K562 (cell line): ENCODE measurements at regions not wholly inside any gene's neighbourhood (a gene's known extent, or its start where the extent isn't known, plus 50 kb on each side); places are given as distances from the start of the nearest gene placed in this dataset.

Source experiments
- ATAC-seq: fragments of 200-7000 bp; cut with Tn5 transposase; 3 replicates; pipeline ENCODE4 v1.9.1; 2020; ENCODE audit warnings: moderate library complexity
- BruUV-seq: library from RNA; stranded (reverse); fragments of 400-500 nt; replicated peaks from 2 replicates; lab custom pipeline; 2021; lab: Mats Ljungman, UMichigan
- CTCF ChIA-PET: fragments of 300-600 bp; formaldehyde crosslinking; extraction: SDS; loops from one replicate; lab custom pipeline; 2021; ENCODE audit warnings: low intra/inter-chr PET ratio; lab: Yijun Ruan, JAX
- POLR2A ChIA-PET: fragments of 300-600, 350-650 bp; sonication (Branson Sonifier 250); formaldehyde crosslinking; extraction: SDS; loops from one replicate; lab custom pipeline; 2021; ENCODE audit warnings: antibody characterized with exemption, inconsistent platforms; lab: Yijun Ruan, JAX
- DNase-seq, 4 experiments: peaks; one replicate each; pipeline versions ENCODE4 v3.0.0 to v3.0.0-alpha.2; 2011 to 2018; ENCODE audit warnings: low spot score in 3 of 4, mixed read lengths in 3 of 4; ENCODE audit errors: extremely low read depth in 1 of 4
- FAIRE-seq: peaks from 2 replicates; lab custom pipeline; 2011; peaks lifted over from hg19 to GRCh38; lab: Jason Lieb, UNC
- H2AFZ ChIP-seq: 2 replicates; pipeline ENCODE4 v1.6.0; 2011; ENCODE audit warnings: low read depth, low read length, control low read depth, inconsistent platforms
- H3K27ac ChIP-seq: fragments of 200-600 bp; 3 replicates; pipeline ENCODE4 v1.8.0; 2011; ENCODE audit warnings: low read depth, mild to moderate bottlenecking, control low read depth, inconsistent platforms, low read length, moderate library complexity, mixed read lengths; ENCODE audit errors: extremely low read depth
- H3K27me3 ChIP-seq, 2 experiments: fragments of 300-600 bp in 1 of 2; 2 replicates in 1 of 2; 3 replicates in 1 of 2; pipeline versions ENCODE4 v1.6.0 to v1.8.0; 2011; ENCODE audit warnings: inconsistent platforms in 2 of 2, low read length in 2 of 2, mild to moderate bottlenecking in 1 of 2, mixed read lengths in 1 of 2, moderate library complexity in 1 of 2; ENCODE audit not compliant: control insufficient read depth in 2 of 2, insufficient read depth in 2 of 2
- H3K36me3 ChIP-seq: fragments of 300-600 bp; 3 replicates; pipeline ENCODE4 v1.8.0; 2011; ENCODE audit warnings: mild to moderate bottlenecking, low read length, inconsistent platforms; ENCODE audit not compliant: control insufficient read depth, insufficient read depth
- H3K4me1 ChIP-seq, 2 experiments: fragments of 200-600 bp in 1 of 2; replicated peaks in 1 of 2; 2 replicates in 1 of 2; 3 replicates in 1 of 2; pipeline versions ENCODE4 v1.5.1 to v1.8.0; 2011; ENCODE audit warnings: inconsistent platforms in 2 of 2, low read length in 2 of 2, mild to moderate bottlenecking in 1 of 2, mixed read lengths in 1 of 2, moderate library complexity in 1 of 2; ENCODE audit not compliant: control insufficient read depth in 2 of 2, insufficient read depth in 2 of 2
- H3K4me2 ChIP-seq: 2 replicates; pipeline ENCODE4 v1.6.1; 2011; ENCODE audit warnings: low read length, control low read depth, inconsistent platforms, mixed read lengths; ENCODE audit not compliant: insufficient read depth
- H3K4me3 ChIP-seq: fragments of 200-600 bp; sonication (generic), shearing (Covaris generic); 2 replicates; pipeline ENCODE4 v1.5.1; 2016; ENCODE audit warnings: control low read depth, inconsistent platforms
- H3K79me2 ChIP-seq: fragments of 200-600 bp; 3 replicates; pipeline ENCODE4 v1.8.0; 2011; ENCODE audit warnings: low read length, inconsistent platforms; ENCODE audit not compliant: control insufficient read depth, insufficient read depth
- H3K9ac ChIP-seq, 2 experiments: 2 replicates each; pipeline versions ENCODE4 v1.6.0 to v1.6.1; 2011; ENCODE audit warnings: low read depth in 2 of 2, low read length in 2 of 2, control low read depth in 1 of 2, inconsistent platforms in 1 of 2, mild to moderate bottlenecking in 1 of 2, mixed read lengths in 1 of 2; ENCODE audit not compliant: insufficient read depth in 1 of 2
- H3K9me1 ChIP-seq: one replicate; pipeline ENCODE4 v1.6.0; 2011; ENCODE audit warnings: inconsistent platforms, mild to moderate bottlenecking, low read length, moderate library complexity; ENCODE audit not compliant: control insufficient read depth, insufficient read depth
- H3K9me3 ChIP-seq: replicated peaks from 2 replicates; pipeline ENCODE4 v1.5.1; 2011; ENCODE audit warnings: low read depth, low read length, inconsistent platforms; ENCODE audit not compliant: control insufficient read depth, insufficient read depth
- H4K20me1 ChIP-seq: replicated peaks from 2 replicates; pipeline ENCODE4 v1.6.1; 2011; ENCODE audit warnings: low read length, inconsistent platforms, mixed read lengths; ENCODE audit not compliant: control insufficient read depth, insufficient read depth
- ATF4 ChIP-seq: fragments of 450-650 bp; formaldehyde crosslinking; IDR thresholded peaks from 2 replicates; pipeline ENCODE4 v1.4.0; 2022; ENCODE audit warnings: mild to moderate bottlenecking, moderate library complexity
- BHLHE40 ChIP-seq: IDR thresholded peaks from 2 replicates; pipeline ENCODE4 v1.6.1; 2011; ENCODE audit warnings: low read length, improper control_type of control experiment
- BRD9 ChIP-seq: fragments of 450-650 bp; IDR thresholded peaks from 2 replicates; pipeline ENCODE4 v1.6.1; 2018; ENCODE audit warnings: low read depth; ENCODE audit not compliant: partially characterized antibody
- FOXK2 ChIP-seq, 2 experiments: fragments of 450-650 bp; IDR thresholded peaks in 1 of 2; conservative IDR thresholded peaks in 1 of 2; 2 replicates each; pipeline ENCODE4 v1.6.1; 2016; ENCODE audit warnings: low read depth in 2 of 2, mild to moderate bottlenecking in 1 of 2
- HINFP ChIP-seq: fragments of 450-650 bp; conservative IDR thresholded peaks from 2 replicates; pipeline ENCODE4 v1.6.1; 2016; ENCODE audit warnings: missing genetic modification characterization, low read depth, mild to moderate bottlenecking, control low read depth, missing compliant biosample characterization
- HMBOX1 ChIP-seq: sonication (generic); IDR thresholded peaks from 2 replicates; pipeline ENCODE4 v1.6.1; 2016
- MIER1 ChIP-seq: fragments of 450-650 bp; IDR thresholded peaks from 2 replicates; pipeline ENCODE4 v1.6.1; 2016; ENCODE audit warnings: antibody characterized with exemption, mild to moderate bottlenecking, low read depth
- MTF1 ChIP-seq: fragments of 250-450 bp; sonication (Bioruptor Pico); IDR thresholded peaks from 2 replicates; pipeline ENCODE4 v1.9.0; 2021; ENCODE audit warnings: moderate library complexity, mild to moderate bottlenecking, inconsistent platforms, borderline replicate concordance
- MXD1 ChIP-seq: fragments of 250-450 bp; sonication (Bioruptor Pico); IDR thresholded peaks from 2 replicates; pipeline ENCODE4 v1.8.0; 2021; ENCODE audit warnings: borderline replicate concordance, mild to moderate bottlenecking, moderate library complexity; ENCODE audit not compliant: poor library complexity, severe bottlenecking
- SP2 ChIP-seq: IDR thresholded peaks from 2 replicates; pipeline ENCODE4 v1.6.1; 2011; ENCODE audit warnings: mild to moderate bottlenecking, low read depth, low read length, moderate library complexity; ENCODE audit not compliant: poor library complexity, severe bottlenecking; ENCODE audit errors: extremely low read depth
- TRIM24 ChIP-seq, 2 experiments: fragments of 450-650 bp; IDR thresholded peaks; 2 replicates each; pipeline ENCODE4 v1.6.1; 2016
- ZNF408 ChIP-seq: fragments of 250-450 bp; sonication (Bioruptor Pico); IDR thresholded peaks from 2 replicates; pipeline ENCODE4 v1.4.0; 2020; ENCODE audit warnings: low read depth, mild to moderate bottlenecking, moderate library complexity
- WGBS: fragments of 100-300 bp; shearing (Covaris generic); methylation state at CpG from one replicate; pipeline ENCODE4 v1.1.6; 2016; ENCODE audit warnings: low coverage, mixed read lengths; ENCODE audit not compliant: insufficient coverage; ENCODE audit errors: missing lambda C conversion rate; 5-methylcytosine and 5-hydroxymethylcytosine counted together
- in situ Hi-C: fragments of 300-500 bp; cut with MboI; formaldehyde crosslinking; loops from 4 replicates; pipeline ENCODE4 v1.15.0; 2018; ENCODE audit warnings: inconsistent platforms, mixed read lengths
- intact Hi-C: fragments of 100-400 bp; cut with micrococcal nuclease; formaldehyde crosslinking; loops from 2 replicates; pipeline ENCODE4 v1.14.2; 2022

- Histone ChIP-seq H3K9me1 (no peaks in the 10 kb centered on the region), H3K79me2 (no peaks in the 10 kb centered on the region), H3K27ac (no peak overlapping the region), H3K4me2 (no peak overlapping the region), H4K20me1 (no peaks in the 10 kb centered on the region), H3K9me3 (no peaks in the 10 kb centered on the region), H3K4me3 (no peak overlapping the region), H3K4me1 (no peaks in the 10 kb centered on the region), H3K36me3 (no peaks in the 10 kb centered on the region), H3K27me3 (no peaks in the 10 kb centered on the region), H3K9ac (no peak overlapping the region), H2AFZ (no peak overlapping the region)
- BruUV-seq: no TSS peak
- no peak for DNase-seq
- POLR2A ChIA-PET: interaction anchor here (0.5 kb wide), 1 partner anchor 255 kb away, joined by 4 read pairs; no protein-coding TSS in a partner anchor
- TF ChIP-seq MIER1: no peak
- no peak for FAIRE-seq
- WGBS: 0% methylated on average over 2 of the region's 2 CpGs
- CTCF ChIA-PET: no interaction called here
- intact Hi-C loops: no loop called here
- ATAC-seq: no peak
- in situ Hi-C loops: loop anchor here (25.0 kb wide), 1 partner anchor 1311 kb away; the partner anchor contains the start of gene PSMA8
Observed at GRCh38 chr18:24826605-24827004, 366.2 kb downstream of the HRH4 start.

- no peak overlapping the region for H3K4me2 ChIP-seq
- H3K4me3 ChIP-seq: no peak overlapping the region
- no peak overlapping the region for H3K27ac ChIP-seq
- H3K36me3 ChIP-seq: no peaks in the 10 kb centered on the region
- no peak for ATAC-seq
- H3K4me1 ChIP-seq: no peaks in the 10 kb centered on the region
- H4K20me1 ChIP-seq: no peaks in the 10 kb centered on the region
- in situ Hi-C loops (loop anchor here (25.0 kb wide), 1 partner anchor 1310 kb away; the partner anchor contains the start of gene PSMA8), intact Hi-C loops (no loop called here)
- H2AFZ ChIP-seq: no peak overlapping the region
- CTCF ChIA-PET: no interaction called here
- H3K9me3 ChIP-seq: no peaks in the 10 kb centered on the region
- no peaks in the 10 kb centered on the region for H3K9me1 ChIP-seq
- H3K27me3 ChIP-seq: no peaks in the 10 kb centered on the region
- 0% methylated on average over 1 of the region's 1 CpG for WGBS
- no peak overlapping the region for H3K9ac ChIP-seq
- DNase-seq: no peak
- no TSS peak for BruUV-seq
- POLR2A ChIA-PET: no interaction called here
- FAIRE-seq: no peak
- H3K79me2 ChIP-seq: no peaks in the 10 kb centered on the region
- TF ChIP-seq TRIM24 (IDR thresholded peaks at IDR 0.05) (no peak), BHLHE40 (no peak), FOXK2 (conservative IDR thresholded peaks at IDR 0.05 in 1 of 2, IDR thresholded peaks at IDR 0.05 in 1 of 2; ENCODE audit: low read depth in 2 of 2) (no peak), MXD1 (CRISPR knock-in tag) (no peak), BRD9 (no peak), SP2 (no peak), HMBOX1 (no peak), HINFP (tag) (no peak), MTF1 (no peak), ATF4 (CRISPR knock-in tag) (no peak), ZNF408 (CRISPR knock-in tag) (no peak)
Observed at GRCh38 chr18:24827501-24827900, 367.1 kb downstream of the HRH4 start.
